ENCODE measurements at regions not wholly inside any gene's neighbourhood (a gene's known extent, or its start where the extent isn't known, plus 50 kb on each side); places are given as distances from the start of the nearest gene placed in this dataset.

GRCh38 chr7:156576216-156577058 is 64.1 kb upstream of the RNF32 start:
- TF ChIP-seq RNF2 (conservative IDR thresholded peaks at IDR 0.05; ENCODE audit: low read depth) (no peak), ZXDC (CRISPR knock-in tag; IDR thresholded peaks at IDR 0.05) (no peak), CTCF (CRISPR knock-in tag; IDR thresholded peaks at IDR 0.05) (no peak)

Measured in HepG2 (cell line).